GM10248 (cell line): ENCODE measurements at regions not wholly inside any gene's neighbourhood (a gene's known extent, or its start where the extent isn't known, plus 50 kb on each side); places are given as distances from the start of the nearest gene placed in this dataset.
"Not testable (repeated sequence)": the region's sequence is repeated elsewhere in the genome, so short reads cannot be mapped to it uniquely, and the experiment has no call there.

ENCODE experiments used
- CTCF ChIA-PET: fragments of 300-600 bp; sonication (Branson Sonifier 250); formaldehyde crosslinking; extraction: SDS; loops from one replicate; lab custom pipeline; 2021; ENCODE audit warnings: antibody characterized with exemption; lab: Yijun Ruan, JAX
- POLR2A ChIA-PET: fragments of 350-650 bp; sonication (Branson Sonifier 250); formaldehyde crosslinking; extraction: SDS; loops from one replicate; lab custom pipeline; 2020; ENCODE audit warnings: antibody characterized with exemption; lab: Yijun Ruan, JAX
- DNase-seq: peaks from one replicate; pipeline ENCODE4 v3.0.0; 2012; ENCODE audit errors: extremely low spot score
- CTCF ChIP-seq: IDR thresholded peaks from 2 replicates; pipeline ENCODE4 v1.5.1; 2012; ENCODE audit warnings: mild to moderate bottlenecking, low read depth; ENCODE audit errors: extremely low read depth, missing control alignments, control extremely low read depth

DNA sequence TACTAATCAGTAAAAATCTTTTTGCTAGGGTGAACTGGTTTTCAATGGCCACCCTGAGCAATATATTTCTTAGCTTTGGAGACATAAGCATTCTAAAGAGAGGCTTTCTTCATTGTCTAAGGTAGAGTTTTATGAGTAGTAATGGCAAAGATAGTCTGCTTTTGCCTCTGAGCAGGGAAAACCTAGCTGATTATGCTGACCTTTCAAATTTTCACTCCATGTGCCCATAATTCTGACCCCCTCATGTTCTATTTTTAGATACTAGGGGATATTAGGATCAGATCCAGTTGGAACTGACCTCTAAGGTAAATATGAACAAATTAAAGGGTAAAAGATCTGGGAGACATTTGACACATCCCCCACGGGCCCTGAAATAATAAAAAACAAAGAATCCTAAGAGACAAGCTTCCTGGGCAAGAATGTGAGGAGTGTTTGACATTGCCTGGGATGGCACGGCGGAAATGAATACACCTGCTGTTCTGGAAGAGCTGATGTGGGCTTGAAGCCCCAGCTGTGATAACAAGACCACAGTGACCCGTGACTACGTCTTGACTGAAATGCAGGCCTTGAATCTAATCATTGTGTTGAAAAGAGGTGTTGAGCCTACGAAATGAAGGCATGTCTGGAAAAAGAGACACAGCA, 392.1 kb upstream of the FRG1 start:
- no peak for TF ChIP-seq CTCF
- POLR2A ChIA-PET, result no interaction called here
- no peak for DNase-seq
- CTCF ChIA-PET, result interaction anchor here (1.6 kb wide), 1 partner anchor 13 kb away, joined by 3 read pairs; no protein-coding TSS in a partner anchor

DNA sequence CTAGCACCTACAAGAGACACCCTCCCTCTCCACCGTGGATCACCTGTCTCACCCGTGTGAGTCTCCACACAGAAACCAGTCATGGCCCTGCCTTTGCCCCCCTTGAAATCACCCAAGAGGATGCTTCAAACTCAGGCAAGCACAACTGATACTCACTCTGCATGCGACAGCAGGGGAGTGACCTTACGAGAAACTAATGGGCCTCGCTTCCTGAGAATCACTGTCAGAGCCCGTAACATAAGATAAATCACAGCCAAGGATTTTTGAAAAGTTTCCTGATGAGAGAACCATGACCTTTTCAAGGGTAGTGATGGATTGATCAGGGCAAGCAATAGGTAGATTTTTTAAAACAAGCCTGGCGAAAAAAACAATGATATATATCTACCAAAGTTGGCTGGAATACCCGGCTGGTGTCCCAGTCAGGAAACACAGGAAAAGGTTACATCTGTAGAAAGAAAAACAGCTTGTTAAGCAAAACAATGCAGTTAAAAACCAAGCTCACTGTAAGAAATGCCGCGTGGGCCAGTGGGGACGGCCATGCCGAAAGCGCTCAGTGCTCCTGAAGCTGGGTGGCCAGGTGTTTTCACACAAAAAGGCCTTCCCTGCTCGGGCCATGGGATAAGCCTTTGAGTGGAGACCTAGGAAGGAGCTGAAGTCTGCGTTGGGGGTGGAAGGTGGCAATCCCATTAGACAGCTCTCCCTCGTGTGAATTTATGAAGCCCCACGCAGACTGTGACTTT, 388.6 kb upstream of the FRG1 start:
- CTCF ChIA-PET, DNase-seq, POLR2A ChIA-PET: not testable (repeated sequence)

GRCh38 chr4:189560605-189561004, 380.1 kb upstream of the FRG1 start:
- DNase-seq, CTCF ChIA-PET, POLR2A ChIA-PET: not testable (repeated sequence)

DNA sequence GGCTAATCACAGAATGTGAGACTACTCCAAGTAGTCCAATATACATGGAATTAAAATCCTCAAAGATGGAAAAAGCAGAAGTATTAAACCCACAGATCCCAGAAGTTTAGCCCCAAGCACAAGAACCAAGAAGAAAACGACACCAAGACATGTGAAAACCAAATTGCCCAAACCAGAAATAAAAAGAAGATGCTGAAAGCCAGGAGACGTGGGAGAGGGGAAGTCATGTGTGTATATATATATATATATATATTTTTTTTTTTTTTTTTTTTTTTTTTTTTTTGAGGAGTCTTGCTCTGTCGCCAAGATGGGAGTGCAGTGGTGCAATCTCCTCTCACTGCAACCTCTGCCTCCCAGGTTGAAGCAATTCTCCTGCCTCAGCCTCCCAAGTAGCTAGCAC, 376.9 kb upstream of the FRG1 start:
- POLR2A ChIA-PET, DNase-seq, CTCF ChIA-PET: not testable (repeated sequence)

DNA sequence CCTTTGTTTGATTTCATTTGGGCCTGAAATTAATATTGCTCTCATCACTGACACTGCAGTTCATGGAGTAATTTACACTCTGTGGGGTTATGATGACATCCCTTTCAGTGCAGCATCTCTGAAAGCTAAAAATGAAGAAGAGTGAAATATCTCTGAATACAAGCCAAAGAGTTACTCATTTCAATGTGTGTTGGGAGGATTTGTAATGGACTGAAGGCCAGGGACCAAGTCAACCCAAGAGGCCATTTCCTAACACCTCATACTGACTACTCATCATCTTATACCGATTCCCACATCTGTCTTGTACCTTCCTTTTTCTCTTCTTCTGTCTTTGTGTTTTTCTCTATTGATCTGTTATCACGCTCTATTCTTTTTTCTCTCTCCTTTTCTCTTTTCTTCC, 374.4 kb upstream of the FRG1 start:
- DNase-seq, POLR2A ChIA-PET, CTCF ChIA-PET: not testable (repeated sequence)

GRCh38 chr4:189566900-189567299, 373.8 kb upstream of the FRG1 start:
- CTCF ChIA-PET, DNase-seq, POLR2A ChIA-PET: not testable (repeated sequence)

GRCh38 chr4:189579645-189580044, 361.0 kb upstream of the FRG1 start:
- CTCF ChIA-PET, POLR2A ChIA-PET, DNase-seq: not testable (repeated sequence)

DNA sequence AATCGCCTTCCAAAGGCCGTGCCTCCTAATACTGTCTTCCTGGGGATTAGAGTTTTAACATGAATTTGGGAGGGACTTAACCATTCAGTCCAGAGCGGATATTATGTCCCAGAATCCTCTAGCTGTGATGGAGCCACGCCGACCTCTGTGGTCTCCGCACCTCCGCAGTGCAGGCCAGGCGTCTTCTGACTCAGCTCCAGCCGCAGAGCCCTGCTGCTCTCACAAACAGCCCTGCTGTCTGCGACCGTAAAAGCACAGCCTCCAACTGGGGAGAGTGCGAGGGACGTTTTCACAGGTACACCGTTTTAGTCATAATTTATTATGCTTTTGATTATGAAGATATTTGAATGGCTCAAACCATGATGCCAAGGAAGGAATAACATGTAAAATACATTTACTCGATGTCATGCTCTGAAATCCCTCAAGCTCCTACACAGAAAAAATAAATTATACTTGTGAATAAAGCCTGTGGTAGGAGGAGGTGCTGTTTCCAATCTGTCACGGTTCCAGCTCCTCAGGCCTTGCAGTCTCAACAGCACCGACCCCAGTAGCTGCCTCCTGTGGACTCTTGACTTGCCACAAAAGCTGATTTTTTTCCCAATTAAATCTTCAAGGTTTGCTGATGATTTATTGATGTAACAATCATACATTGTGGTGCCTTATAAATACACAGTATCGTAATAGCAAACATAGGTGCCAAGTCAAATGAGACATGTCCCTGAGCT, 353.6 kb upstream of the FRG1 start:
- POLR2A ChIA-PET, DNase-seq, CTCF ChIA-PET: not testable (repeated sequence)

DNA sequence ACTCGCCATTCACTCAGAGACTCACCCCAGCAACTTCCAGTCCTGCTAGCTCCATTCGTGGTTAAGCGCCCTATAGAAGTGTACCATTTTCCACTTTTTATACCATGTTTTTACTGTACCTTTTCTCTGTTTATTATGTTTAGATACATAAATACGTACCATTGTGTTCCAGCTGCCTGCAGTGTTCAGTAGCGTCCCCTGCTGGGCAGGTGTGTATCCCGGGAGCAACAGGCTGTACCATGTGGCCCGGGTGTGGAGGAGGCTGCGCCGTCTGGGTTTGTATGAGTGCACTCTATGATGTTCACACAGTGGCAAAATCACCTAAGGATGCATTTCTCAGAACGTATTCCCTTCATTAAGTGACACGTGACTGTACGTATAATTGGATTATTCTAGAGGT, 351.5 kb upstream of the FRG1 start:
- CTCF ChIA-PET, POLR2A ChIA-PET, DNase-seq: not testable (repeated sequence)

- POLR2A ChIA-PET, result no interaction called here
- TF ChIP-seq CTCF, result no peak
Measured at GRCh38 chr4:189592890-189593289, 347.8 kb upstream of the FRG1 start.

DNA sequence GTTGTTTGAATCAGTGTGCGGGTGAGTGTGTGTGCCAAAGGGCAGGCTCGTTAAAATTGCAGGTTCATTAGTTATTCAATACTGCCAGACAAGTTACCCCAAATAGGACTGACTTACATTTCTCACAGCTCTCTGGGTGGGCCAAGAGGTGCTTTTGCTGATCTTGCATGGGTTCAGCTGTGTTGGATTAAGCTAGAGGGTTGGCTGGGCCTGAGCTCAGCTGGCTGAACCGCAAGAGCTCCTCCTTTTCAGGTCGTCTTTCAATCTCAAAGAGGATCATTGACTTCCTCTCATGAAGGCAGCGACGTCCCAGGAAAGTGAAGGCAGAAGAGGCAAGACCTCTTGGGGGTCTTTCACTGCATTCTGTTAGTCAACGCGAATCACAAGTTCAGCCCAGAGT, 343.3 kb upstream of the FRG1 start:
- ChIA-PET POLR2A (no interaction called here), CTCF (no interaction called here)
- no peak for TF ChIP-seq CTCF
- no peak for DNase-seq

More at GRCh38 chr4:189592890-189593289, 347.8 kb upstream of the FRG1 start:
- DNase-seq, result no peak
- CTCF ChIA-PET, result no interaction called here
